Neural crest cell (in vitro differentiated cells): ENCODE measurements at regions not wholly inside any gene's neighbourhood (a gene's known extent, or its start where the extent isn't known, plus 50 kb on each side); places are given as distances from the start of the nearest gene placed in this dataset.
A peak's percentile ranks its signal among the peaks of the same experiment; 100 is the strongest.

Experiments used
- DNase-seq: peaks from one replicate; pipeline ENCODE4 v3.0.0; 2021; ENCODE audit warnings: low read depth, mixed read lengths, low spot score
- H3K27ac Mint-ChIP-seq: one replicate; pipeline ENCODE4 v1.8.0; 2021; ENCODE audit warnings: mild to moderate bottlenecking, mixed read lengths; ENCODE audit not compliant: unreplicated experiment
- H3K27me3 Mint-ChIP-seq: 2 replicates; pipeline ENCODE4 v1.8.0; 2021; ENCODE audit warnings: low read depth, mild to moderate bottlenecking, mixed read lengths
- H3K36me3 Mint-ChIP-seq: 2 replicates; pipeline ENCODE4 v1.8.0; 2021; ENCODE audit warnings: low read depth, mild to moderate bottlenecking, mixed read lengths
- H3K4me1 Mint-ChIP-seq: 2 replicates; pipeline ENCODE4 v1.8.0; 2021; ENCODE audit warnings: mixed read lengths
- H3K4me3 Mint-ChIP-seq: one replicate; pipeline ENCODE4 v1.8.0; 2021; ENCODE audit warnings: mild to moderate bottlenecking, mixed read lengths
- H3K9me3 Mint-ChIP-seq: 2 replicates; pipeline ENCODE4 v1.8.0; 2021; ENCODE audit warnings: mixed read lengths
- CTCF ChIP-seq: fragments of 200-600 bp; sonication (generic); conservative IDR thresholded peaks from 2 replicates; pipeline ENCODE4 v1.5.0; 2021; ENCODE audit warnings: antibody characterized with exemption, mild to moderate bottlenecking

- Mint-ChIP-seq H3K4me1 (peaks cover 27% of the 10 kb centered on the region), H3K4me3 (no peak overlapping the region), H3K36me3 (no peaks in the 10 kb centered on the region), H3K27ac (no peak overlapping the region), H3K27me3 (no peaks in the 10 kb centered on the region), H3K9me3 (no peaks in the 10 kb centered on the region)
- no peak for DNase-seq
- no peak for TF ChIP-seq CTCF
Measured at GRCh38 chr3:73203633-73204032, 142.2 kb downstream of the EBLN2 start.

- no peaks in the 10 kb centered on the region for H3K27me3 Mint-ChIP-seq
- H3K36me3 Mint-ChIP-seq, result no peaks in the 10 kb centered on the region
- H3K27ac Mint-ChIP-seq, result no peak overlapping the region
- H3K9me3 Mint-ChIP-seq, result no peaks in the 10 kb centered on the region
- no peak overlapping the region for H3K4me3 Mint-ChIP-seq
- no peak for DNase-seq
- TF ChIP-seq CTCF, result no peak
- peaks cover 35% of the 10 kb centered on the region for H3K4me1 Mint-ChIP-seq
Measured at GRCh38 chr3:73204841-73205240, 143.4 kb downstream of the EBLN2 start.

GRCh38 chr3:73206030-73206429 is 144.6 kb downstream of the EBLN2 start:
- TF ChIP-seq CTCF, result no peak
- DNase-seq, result no peak
- H3K4me1 Mint-ChIP-seq, result peaks cover 38% of the 10 kb centered on the region
- H3K9me3 Mint-ChIP-seq, result no peaks in the 10 kb centered on the region
- H3K36me3 Mint-ChIP-seq, result no peaks in the 10 kb centered on the region
- no peaks in the 10 kb centered on the region for H3K27me3 Mint-ChIP-seq
- no peak overlapping the region for H3K27ac Mint-ChIP-seq
- no peak overlapping the region for H3K4me3 Mint-ChIP-seq

GRCh38 chr3:73207946-73208440 is 146.5 kb downstream of the EBLN2 start:
- DNase-seq, result no peak
- TF ChIP-seq CTCF, result no peak
- no peak overlapping the region for H3K27ac Mint-ChIP-seq
- peaks cover 3% of the 10 kb centered on the region for H3K9me3 Mint-ChIP-seq
- no peak overlapping the region for H3K4me3 Mint-ChIP-seq
- no peaks in the 10 kb centered on the region for H3K36me3 Mint-ChIP-seq
- peaks cover 38% of the 10 kb centered on the region for H3K4me1 Mint-ChIP-seq
- no peaks in the 10 kb centered on the region for H3K27me3 Mint-ChIP-seq

GRCh38 chr3:73210759-73211158 is 149.3 kb downstream of the EBLN2 start:
- H3K4me3 Mint-ChIP-seq, result no peak overlapping the region
- H3K27me3 Mint-ChIP-seq, result no peaks in the 10 kb centered on the region
- H3K36me3 Mint-ChIP-seq, result peaks cover 2% of the 10 kb centered on the region
- TF ChIP-seq CTCF, result no peak
- DNase-seq, result no peak
- H3K9me3 Mint-ChIP-seq, result peaks cover 9% of the 10 kb centered on the region
- H3K27ac Mint-ChIP-seq, result no peak overlapping the region
- H3K4me1 Mint-ChIP-seq, result peaks cover 38% of the 10 kb centered on the region

- no peak for DNase-seq
- Mint-ChIP-seq H3K27ac (peak overlapping the region; percentile 72), H3K27me3 (no peaks in the 10 kb centered on the region), H3K4me1 (peaks cover 20% of the 10 kb centered on the region), H3K4me3 (no peak overlapping the region), H3K9me3 (peaks cover 9% of the 10 kb centered on the region), H3K36me3 (peaks cover 2% of the 10 kb centered on the region)
- no peak for TF ChIP-seq CTCF
Measured at GRCh38 chr3:73212683-73213082, 151.2 kb downstream of the EBLN2 start.
